Neutrophil (primary cell): ENCODE measurements at regions not wholly inside any gene's neighbourhood (a gene's known extent, or its start where the extent isn't known, plus 50 kb on each side); places are given as distances from the start of the nearest gene placed in this dataset.

ENCODE experiments used
- H3K27ac ChIP-seq: fragments of 200-600 bp; sonication (generic); 2 replicates; pipeline ENCODE4 v1.5.1; 2016; ENCODE audit warnings: mild to moderate bottlenecking, moderate library complexity
- H3K27me3 ChIP-seq: fragments of 200-600 bp; sonication (generic); 2 replicates; pipeline ENCODE4 v1.6.0; 2016; ENCODE audit warnings: mild to moderate bottlenecking
- H3K36me3 ChIP-seq: fragments of 200-600 bp; sonication (generic); 2 replicates; pipeline ENCODE4 v1.5.1; 2017
- H3K4me1 ChIP-seq, 2 experiments: fragments of 200-600 bp in 1 of 2; sonication (generic) in 1 of 2; 1 replicate in 1 of 2; 2 replicates in 1 of 2; pipeline versions ENCODE4 v1.5.1 to v1.6.1; 2013 to 2016; ENCODE audit warnings: low read depth in 1 of 2, low read length in 1 of 2, mild to moderate bottlenecking in 1 of 2, moderate library complexity in 1 of 2; ENCODE audit not compliant: control insufficient read depth in 1 of 2, insufficient read depth in 1 of 2
- H3K4me3 ChIP-seq, 2 experiments: fragments of 200-600 bp in 1 of 2; sonication (generic) in 1 of 2; 1 replicate in 1 of 2; 2 replicates in 1 of 2; pipeline ENCODE4 v1.5.1; 2013 to 2016; ENCODE audit warnings: low read depth in 1 of 2, low read length in 1 of 2, mild to moderate bottlenecking in 1 of 2, moderate library complexity in 1 of 2
- H3K9me3 ChIP-seq: fragments of 200-600 bp; sonication (generic); 2 replicates; pipeline ENCODE4 v1.5.1; 2016
- TF ChIP-seq, protein P1 (sequence below): fragments of 200-600 bp; sonication (generic); IDR thresholded peaks from 2 replicates; pipeline ENCODE4 v1.5.1; 2016; ENCODE audit warnings: antibody characterized with exemption

DNA sequence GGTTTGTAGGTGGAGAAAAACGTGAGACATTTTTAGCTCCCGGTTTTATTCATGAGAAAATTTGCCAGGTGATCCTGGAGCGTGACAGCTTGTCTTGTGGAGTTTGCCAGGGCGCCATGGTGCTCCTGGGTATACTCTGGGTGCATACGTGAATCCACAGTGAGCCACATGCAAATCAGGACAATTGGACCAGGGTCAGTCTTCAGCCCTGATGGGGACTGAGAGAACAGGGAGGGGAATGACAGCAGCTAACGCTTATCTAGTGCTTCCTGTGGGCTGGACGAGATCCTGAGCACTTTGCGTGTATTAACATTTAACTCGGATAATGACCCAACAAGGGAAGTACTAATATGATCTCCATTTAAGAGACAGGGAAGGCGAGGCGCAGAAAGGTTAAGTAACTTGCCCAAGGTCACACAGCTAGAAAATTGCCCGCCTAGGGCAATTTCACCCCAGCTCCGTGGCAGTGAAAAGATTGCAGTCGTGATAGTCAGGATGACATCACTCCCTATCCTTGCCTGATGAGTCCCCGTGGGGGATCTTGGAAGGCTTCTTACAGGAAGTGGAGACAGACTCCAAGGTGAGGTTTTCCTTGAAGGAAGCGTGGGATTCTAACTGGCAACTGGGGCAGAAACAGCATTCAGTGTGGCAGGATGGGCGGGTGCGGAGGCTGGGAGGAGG lies 118.4 kb upstream of the NCOR2 start:
- Histone ChIP-seq H3K9me3 (no peaks in the 10 kb centered on the region), H3K4me1 (no peaks in the 10 kb centered on the region), H3K27me3 (peaks cover 49% of the 10 kb centered on the region), H3K27ac (no peak overlapping the region), H3K36me3 (no peaks in the 10 kb centered on the region), H3K4me3 (no peak overlapping the region)
- TF ChIP-seq, protein P1, sequence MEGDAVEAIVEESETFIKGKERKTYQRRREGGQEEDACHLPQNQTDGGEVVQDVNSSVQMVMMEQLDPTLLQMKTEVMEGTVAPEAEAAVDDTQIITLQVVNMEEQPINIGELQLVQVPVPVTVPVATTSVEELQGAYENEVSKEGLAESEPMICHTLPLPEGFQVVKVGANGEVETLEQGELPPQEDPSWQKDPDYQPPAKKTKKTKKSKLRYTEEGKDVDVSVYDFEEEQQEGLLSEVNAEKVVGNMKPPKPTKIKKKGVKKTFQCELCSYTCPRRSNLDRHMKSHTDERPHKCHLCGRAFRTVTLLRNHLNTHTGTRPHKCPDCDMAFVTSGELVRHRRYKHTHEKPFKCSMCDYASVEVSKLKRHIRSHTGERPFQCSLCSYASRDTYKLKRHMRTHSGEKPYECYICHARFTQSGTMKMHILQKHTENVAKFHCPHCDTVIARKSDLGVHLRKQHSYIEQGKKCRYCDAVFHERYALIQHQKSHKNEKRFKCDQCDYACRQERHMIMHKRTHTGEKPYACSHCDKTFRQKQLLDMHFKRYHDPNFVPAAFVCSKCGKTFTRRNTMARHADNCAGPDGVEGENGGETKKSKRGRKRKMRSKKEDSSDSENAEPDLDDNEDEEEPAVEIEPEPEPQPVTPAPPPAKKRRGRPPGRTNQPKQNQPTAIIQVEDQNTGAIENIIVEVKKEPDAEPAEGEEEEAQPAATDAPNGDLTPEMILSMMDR: no peak

DNA sequence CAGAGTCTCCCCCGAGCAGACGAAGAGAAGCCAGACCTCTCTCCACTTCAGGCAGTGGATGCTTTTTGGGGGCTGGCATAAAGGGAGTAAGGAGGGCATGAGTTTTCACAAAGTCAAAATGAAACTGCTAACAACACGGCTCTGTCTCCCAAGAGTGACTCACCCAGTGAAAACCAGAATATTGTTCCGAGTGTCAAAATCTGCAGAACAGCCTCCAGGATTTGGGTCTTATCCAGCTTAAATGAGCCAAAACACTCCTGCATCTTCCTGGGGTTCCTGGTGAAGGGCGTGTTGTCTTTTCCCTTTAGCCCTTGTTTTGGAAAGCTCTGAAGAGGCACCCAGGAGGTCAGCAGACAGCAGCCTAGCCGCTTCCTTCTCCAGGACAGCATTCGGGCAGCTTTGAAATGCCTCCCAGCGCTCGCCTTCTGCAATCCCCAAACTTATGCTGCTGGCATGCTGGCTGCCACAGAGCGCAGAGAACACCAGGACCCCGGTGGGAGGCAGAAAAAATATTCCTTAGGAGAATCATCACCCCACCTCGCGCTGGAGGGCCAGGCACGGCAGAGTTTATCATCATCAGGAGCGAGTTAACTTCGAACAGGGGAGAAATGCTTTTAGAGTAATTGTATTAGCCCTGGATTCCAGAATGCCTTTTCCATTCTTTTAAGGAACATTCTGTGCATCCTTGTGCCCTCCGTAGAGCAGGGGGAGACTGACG lies 117.7 kb upstream of the NCOR2 start:
- Histone ChIP-seq H3K4me3 (no peak overlapping the region), H3K27ac (no peak overlapping the region), H3K36me3 (no peaks in the 10 kb centered on the region), H3K9me3 (no peaks in the 10 kb centered on the region), H3K4me1 (no peaks in the 10 kb centered on the region), H3K27me3 (peaks cover 49% of the 10 kb centered on the region)
- TF ChIP-seq, protein P1: no peak

DNA sequence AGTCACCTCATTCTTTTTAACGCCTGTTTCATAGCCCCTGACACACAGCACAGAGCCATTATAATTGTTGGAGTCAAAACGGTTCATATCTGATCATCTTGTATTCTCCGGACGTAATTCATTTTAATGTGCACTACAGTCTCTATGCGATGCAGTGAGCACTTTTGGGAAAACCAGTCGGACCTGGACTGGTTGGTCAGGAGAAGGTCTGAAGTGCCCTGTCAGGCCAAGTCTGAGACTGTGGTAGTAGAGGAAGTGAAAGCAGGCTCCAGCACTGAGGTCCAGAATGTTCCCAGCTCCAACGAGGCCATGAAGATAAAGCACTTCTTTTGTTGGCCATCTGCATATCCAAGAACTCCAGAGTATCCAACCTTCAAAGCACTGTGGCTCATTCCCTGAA lies 117.1 kb upstream of the NCOR2 start:
- H3K9me3 ChIP-seq: no peaks in the 10 kb centered on the region
- H3K36me3 ChIP-seq: no peaks in the 10 kb centered on the region
- H3K27me3 ChIP-seq: peaks cover 49% of the 10 kb centered on the region
- H3K27ac ChIP-seq: no peak overlapping the region
- no peak overlapping the region for H3K4me3 ChIP-seq
- TF ChIP-seq, protein P1: no peak
- H3K4me1 ChIP-seq: no peaks in the 10 kb centered on the region

DNA sequence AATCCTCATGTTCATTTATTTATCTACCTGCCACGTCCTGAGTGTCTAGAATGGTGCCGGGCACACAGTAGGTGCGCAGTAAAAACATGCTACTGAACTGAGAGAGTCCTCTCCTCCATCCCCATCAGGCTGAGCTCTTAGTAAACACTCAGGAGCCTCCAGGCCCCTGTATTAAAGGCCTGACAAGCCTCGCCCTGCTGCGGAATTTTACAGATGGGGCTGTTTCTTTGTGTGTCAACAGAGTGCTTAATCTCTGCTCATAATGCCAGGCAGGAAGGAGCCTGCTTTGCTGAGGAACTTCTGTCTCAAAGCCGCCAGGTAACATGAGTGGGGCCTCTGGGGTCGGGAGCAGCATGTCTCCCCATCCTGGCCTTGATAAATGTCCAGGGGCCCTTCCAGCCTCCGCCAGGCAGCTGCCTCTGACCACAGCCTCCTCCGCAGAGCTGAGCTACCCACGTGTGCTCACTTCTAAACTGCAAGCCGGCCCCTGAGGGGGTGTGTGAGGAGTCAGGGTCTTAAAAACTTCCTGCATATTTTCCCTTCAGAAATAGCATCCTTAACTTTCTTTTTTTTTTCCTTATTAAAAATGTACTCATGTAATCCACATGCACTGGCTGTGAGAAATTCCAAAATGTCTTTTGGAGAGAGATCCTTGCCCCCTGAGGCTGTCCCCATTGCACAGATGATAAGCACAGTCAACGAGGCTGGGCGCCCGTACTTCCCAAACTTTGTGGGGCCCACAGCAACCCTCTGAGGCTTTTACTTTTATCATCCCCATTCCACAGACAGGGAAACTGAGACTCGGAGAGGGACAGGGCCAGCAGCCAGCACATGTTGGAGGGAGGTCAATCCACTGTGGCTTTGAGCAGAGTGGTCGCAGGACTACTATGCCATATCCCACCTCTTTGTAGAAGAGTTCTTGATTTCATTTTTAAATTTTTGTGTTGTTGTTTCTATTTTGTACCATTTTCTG lies 116.0 kb upstream of the NCOR2 start:
- Histone ChIP-seq H3K4me1 (no peaks in the 10 kb centered on the region), H3K27ac (no peak overlapping the region), H3K4me3 (no peak overlapping the region), H3K9me3 (no peaks in the 10 kb centered on the region), H3K36me3 (no peaks in the 10 kb centered on the region), H3K27me3 (peaks cover 46% of the 10 kb centered on the region)
- TF ChIP-seq, protein P1: no peak

DNA sequence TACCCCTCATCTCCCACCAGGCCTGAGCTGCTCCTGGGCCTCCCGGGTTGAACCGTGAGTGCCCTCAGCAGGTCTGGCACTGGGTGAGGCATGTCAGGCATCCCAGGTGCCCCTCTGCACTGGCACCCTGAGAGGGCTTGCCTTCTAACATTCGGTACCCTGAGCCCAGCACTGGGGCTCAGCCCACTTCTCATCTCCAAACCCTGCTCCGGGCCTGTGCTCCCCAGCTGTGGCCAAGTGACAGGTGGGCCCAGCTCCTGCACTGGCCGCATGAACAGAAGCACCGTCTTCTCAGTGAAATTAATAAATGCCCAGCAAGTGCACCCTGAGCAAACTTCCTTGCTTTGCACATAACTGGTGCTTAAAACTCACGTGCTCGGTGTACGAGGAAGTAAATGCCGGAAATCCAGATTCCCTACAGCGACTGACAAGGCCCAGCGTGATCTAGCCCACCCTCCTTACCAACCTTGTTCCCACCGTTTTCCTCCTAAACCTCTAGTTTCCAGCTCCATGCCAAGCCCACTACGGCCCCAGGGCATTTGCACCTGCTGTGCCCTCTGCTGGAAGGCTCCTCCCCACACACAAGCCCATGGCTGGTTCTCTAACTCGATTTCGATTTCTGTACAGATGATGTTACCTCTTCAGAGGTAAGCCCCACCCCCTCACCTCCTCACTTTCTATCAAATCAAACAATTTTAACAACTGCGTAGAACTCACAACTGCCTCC lies 115.2 kb upstream of the NCOR2 start:
- no peaks in the 10 kb centered on the region for H3K36me3 ChIP-seq
- no peaks in the 10 kb centered on the region for H3K9me3 ChIP-seq
- H3K27me3 ChIP-seq: peaks cover 37% of the 10 kb centered on the region
- TF ChIP-seq, protein P1: no peak
- no peak overlapping the region for H3K4me3 ChIP-seq
- no peak overlapping the region for H3K27ac ChIP-seq
- H3K4me1 ChIP-seq: no peaks in the 10 kb centered on the region
